ENCODE measurements at regions not wholly inside any gene's neighbourhood (a gene's known extent, or its start where the extent isn't known, plus 50 kb on each side); places are given as distances from the start of the nearest gene placed in this dataset.

DNA sequence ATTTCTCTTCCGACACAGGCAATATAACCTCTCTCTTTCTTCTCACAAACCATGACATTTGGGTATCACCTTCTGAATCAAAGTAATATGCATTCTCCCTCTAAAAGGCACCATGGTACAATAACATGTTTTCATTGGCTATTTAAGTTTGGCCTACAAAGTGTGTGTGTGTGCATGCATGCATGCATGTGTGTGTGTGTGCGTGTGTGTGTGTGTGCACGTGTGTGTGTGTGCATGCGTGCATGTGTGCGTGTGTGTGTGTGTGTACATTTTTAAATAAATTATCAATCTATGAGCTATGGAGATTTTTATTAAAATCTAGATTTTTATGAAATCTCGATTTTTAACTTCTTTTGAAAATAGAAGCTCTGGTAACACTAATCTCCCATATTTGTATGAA lies 745.3 kb upstream of the ZEB2 start:
- no peak for DNase-seq

DNA sequence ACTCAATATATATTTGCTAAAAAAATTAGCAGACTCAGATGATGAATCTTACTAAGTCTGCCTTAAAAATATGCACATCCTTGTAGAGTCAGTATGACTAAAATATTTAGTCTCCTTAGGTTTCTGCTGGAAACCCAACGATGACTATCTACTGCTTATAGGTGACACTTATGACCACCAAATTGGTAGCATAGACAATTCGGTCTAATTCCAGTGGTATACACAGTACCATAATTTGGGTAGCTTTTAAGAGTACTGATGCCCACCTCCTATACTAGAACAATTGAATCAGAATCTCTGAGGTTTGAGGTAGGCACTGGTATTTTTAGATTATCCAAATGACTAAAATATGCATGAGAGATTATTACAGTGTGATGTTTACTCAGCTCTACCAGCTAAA lies 740.8 kb upstream of the ZEB2 start:
- DNase-seq = no peak

GRCh38 chr2:145260081-145260480 lies 740.2 kb upstream of the ZEB2 start:
- no peak for DNase-seq

- DNase-seq = peak; percentile 90
Observed at GRCh38 chr2:145258903-145259579, 739.1 kb upstream of the ZEB2 start.

- no peak for DNase-seq
Observed at GRCh38 chr2:145257931-145258330, 738.0 kb upstream of the ZEB2 start.

GRCh38 chr2:145256551-145256950 lies 736.6 kb upstream of the ZEB2 start:
- DNase-seq = no peak

- DNase-seq = no peak
Observed at GRCh38 chr2:145254291-145254690, 734.4 kb upstream of the ZEB2 start.

DNA sequence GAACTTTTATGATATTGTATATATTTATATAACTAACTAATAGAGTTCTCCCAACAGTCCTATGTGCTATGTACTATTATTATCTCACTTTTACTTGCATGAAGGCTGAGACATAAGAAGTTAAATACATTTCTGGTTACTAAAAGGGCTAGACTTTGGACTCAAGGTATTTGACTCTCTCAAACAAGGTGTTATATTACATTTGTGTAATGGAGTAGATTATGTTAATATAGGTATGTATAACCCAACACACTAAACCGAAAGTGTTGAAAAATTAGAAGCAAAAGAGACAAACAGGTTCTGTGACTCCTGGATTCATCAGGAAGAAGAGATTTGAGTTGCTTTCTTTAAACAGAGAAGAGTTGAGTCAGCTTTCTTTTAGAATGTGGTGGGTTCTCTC lies 733.6 kb upstream of the ZEB2 start:
- no peak for DNase-seq

- no peak for DNase-seq
Observed at GRCh38 chr2:145245268-145245870, 725.5 kb upstream of the ZEB2 start.

DNA sequence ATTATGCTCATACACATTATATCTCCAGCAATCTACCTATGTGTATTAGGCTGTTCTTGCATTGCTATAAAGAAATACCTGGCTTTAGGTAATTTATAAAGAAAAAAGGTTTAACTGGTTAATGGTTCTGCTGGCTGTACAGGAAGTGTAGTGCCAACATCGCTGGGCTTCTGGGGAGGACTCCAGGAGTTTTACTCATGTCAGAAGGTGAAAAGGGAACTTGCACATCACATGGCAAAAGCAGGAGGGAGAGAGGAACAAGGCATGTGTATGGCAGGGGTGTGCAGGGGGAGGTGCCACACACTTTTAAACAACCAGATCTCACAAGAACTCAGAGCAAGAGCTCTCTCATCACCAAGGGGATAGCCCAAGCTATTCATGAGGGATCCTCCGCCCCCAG lies 715.4 kb upstream of the ZEB2 start:
- peak; percentile 25 for DNase-seq

GRCh38 chr2:145230546-145230945 lies 710.6 kb upstream of the ZEB2 start:
- DNase-seq = no peak

DNA sequence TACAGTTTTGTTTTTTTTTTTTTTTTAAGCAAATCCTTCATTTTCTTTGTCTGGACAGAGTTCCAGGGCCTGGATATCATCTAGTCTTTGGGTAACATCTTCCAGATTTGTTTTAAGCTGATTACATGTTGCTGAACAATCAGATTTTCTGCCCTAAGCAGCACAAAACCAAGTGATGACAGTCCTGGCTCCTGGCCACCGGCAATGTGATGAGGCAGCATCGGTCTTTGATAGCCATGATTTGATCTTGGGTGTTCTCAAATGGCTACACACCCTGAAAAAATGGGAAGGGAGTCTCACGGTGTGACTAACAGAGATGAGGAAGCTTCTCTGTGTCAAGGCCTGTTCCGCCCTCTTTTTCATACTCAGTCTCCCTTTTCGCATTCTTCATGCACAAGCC lies 708.6 kb upstream of the ZEB2 start:
- DNase-seq = peak; percentile 22

GRCh38 chr2:145226901-145227300 lies 707.0 kb upstream of the ZEB2 start:
- DNase-seq = peak; percentile 32

DNA sequence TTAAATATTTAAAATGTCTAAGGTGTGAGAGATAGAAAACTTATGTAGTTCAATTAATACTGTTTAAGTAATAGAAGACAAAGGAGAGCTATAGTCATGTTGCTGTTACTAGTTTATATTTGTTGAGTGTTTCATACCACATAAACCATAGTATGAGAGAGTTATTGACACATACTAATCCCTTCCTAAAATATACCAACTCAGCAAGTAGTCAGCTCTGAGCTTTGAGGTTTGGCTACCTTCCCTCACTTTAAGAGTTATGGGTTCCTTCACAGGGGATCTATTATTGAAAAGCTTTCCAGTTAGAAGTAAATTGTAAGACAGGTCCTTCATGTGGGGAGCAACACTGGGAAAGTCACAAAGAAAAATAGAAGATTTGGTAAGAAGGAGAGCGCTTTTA lies 701.6 kb upstream of the ZEB2 start:
- no peak for DNase-seq

DNA sequence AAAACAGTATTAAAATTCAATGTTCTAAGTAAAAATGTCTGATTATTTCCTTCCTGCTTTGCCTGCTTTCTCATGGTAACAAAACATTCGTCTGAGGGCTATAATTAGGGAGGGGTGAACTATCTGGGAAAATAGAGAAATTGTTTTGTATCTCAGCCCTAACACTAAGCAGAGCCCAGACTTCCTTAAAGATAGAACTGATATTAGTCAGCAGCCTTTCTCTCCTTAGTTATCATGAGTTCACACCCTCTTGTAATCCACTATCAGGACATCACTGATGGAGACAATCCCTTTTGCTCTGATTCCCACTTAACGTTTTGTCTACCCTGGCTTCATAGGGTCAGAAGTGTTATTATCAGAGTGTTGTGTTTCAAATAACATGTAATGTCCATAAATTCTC lies 701.1 kb upstream of the ZEB2 start:
- no peak for DNase-seq

DNA sequence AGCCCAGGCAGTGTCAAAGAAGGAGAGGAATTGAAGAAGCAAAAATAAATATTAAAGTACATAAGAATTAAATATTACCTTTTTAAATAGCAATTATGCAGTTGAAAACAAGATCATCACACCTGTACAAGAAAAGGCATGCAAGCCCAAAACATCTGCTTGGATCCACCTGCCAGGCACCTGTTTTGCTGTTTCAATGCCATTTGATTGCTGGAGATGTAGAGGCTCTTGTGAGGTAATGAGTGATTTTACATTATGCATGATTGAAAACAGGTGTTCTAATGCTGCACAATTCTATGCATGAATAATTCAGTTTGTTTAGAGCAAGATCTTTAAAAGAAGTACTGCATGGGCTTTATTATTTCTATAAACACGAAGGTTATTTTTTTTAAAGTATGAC lies 700.6 kb upstream of the ZEB2 start:
- no peak for DNase-seq

DNA sequence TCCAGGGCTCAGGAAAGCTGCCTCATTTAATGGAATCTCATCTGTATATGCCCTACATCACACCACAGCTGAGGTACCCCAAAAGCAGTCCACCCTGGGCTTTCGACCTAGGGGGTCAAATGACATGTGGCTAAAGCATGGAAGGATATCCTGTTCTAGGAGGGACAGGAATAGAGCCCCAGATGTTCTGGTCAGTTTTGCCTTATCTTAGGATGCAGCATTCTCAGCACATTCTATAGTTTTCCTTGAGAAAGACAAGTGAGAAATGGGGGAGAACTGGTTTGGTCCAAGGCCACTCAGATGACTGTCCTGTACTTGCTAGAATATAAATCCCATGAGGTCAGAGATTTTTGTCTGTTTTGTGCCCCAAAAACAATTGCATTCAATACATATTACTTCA lies 688.0 kb upstream of the ZEB2 start:
- DNase-seq = no peak

- DNase-seq = peak; percentile 28
Observed at GRCh38 chr2:145206496-145207281, 686.8 kb upstream of the ZEB2 start.

DNA sequence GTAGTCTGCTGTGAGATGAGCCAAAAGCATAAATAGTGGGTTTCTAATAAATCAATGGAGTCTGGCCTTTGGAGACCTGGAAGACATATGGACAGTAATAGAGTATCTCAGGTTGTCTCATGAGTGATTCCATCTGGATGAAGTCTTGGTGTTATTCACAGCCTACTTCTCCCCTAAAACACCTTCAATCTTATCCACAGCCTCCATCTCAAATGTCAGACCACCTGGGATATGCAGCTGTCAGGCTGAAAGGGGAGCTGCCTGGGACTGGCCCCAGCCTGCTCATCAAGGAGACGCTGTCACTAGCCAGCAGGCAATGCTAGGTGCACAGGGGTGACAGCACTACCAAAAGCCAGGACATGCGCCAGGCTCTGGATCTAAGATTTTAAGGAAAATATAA lies 684.0 kb upstream of the ZEB2 start:
- no peak for DNase-seq

- DNase-seq = no peak
Observed at GRCh38 chr2:145199827-145200706, 680.1 kb upstream of the ZEB2 start.

- no peak for DNase-seq
Observed at GRCh38 chr2:145199042-145199441, 679.1 kb upstream of the ZEB2 start.

DNA sequence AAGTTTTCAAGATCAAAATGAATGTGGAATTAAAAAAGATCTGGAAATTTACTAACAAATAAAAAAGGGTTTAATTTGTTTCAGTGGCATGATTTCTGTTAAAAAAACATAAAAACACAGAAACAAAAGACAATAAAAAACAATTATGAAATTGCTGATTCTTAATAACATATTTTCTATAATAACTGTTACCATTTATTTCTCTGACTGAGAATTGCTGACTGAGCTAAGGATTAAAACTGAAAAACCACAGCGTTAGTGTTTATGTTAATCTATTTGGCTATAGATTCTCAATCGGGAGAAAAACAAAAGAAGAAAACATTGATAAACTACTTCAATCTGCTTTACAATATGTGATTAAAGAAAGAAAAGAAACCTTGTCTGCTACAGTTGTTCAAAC lies 678.6 kb upstream of the ZEB2 start:
- DNase-seq = no peak

GRCh38 chr2:145197944-145198343 lies 678.0 kb upstream of the ZEB2 start:
- no peak for DNase-seq

All from inflammatory macrophage treated with lipopolysaccharide for 4 hours (primary cell).